MCF 10A (cell line): ENCODE measurements at regions not wholly inside any gene's neighbourhood (a gene's known extent, or its start where the extent isn't known, plus 50 kb on each side); places are given as distances from the start of the nearest gene placed in this dataset.

Experiments used
- BruUV-seq: library from RNA; stranded (reverse); fragments of 400-500 nt; replicated peaks from 2 replicates; lab custom pipeline; 2021; lab: Mats Ljungman, UMichigan
- CTCF ChIA-PET: fragments of 300-600 bp; sonication (Branson Sonifier 250); formaldehyde crosslinking; extraction: SDS; loops from one replicate; lab custom pipeline; 2021; ENCODE audit warnings: antibody characterized with exemption, inconsistent platforms; lab: Yijun Ruan, JAX
- POLR2A ChIA-PET: fragments of 300-600, 350-650 bp; sonication (Branson Sonifier 250); formaldehyde crosslinking; extraction: SDS; loops from one replicate; lab custom pipeline; 2020; ENCODE audit warnings: antibody characterized with exemption, inconsistent platforms; lab: Yijun Ruan, JAX
- DNase-seq: peaks from one replicate; pipeline ENCODE4 v3.0.0-alpha.2; 2018; ENCODE audit not compliant: unreplicated experiment
- H3K27ac Mint-ChIP-seq: one replicate; pipeline ENCODE4 v1.8.0; 2022; ENCODE audit warnings: mild to moderate bottlenecking, low read depth, mixed read lengths; ENCODE audit not compliant: unreplicated experiment
- H3K27me3 Mint-ChIP-seq: one replicate; pipeline ENCODE4 v1.8.0; 2022; ENCODE audit warnings: mixed read lengths; ENCODE audit not compliant: insufficient read depth, unreplicated experiment
- H3K36me3 Mint-ChIP-seq: one replicate; pipeline ENCODE4 v1.8.0; 2022; ENCODE audit warnings: mild to moderate bottlenecking, moderate library complexity, mixed read lengths; ENCODE audit not compliant: insufficient read depth, unreplicated experiment
- H3K4me1 Mint-ChIP-seq: one replicate; pipeline ENCODE4 v1.8.0; 2022; ENCODE audit warnings: mixed read lengths; ENCODE audit not compliant: insufficient read depth, unreplicated experiment
- H3K4me3 Mint-ChIP-seq: one replicate; pipeline ENCODE4 v1.8.0; 2022; ENCODE audit warnings: mild to moderate bottlenecking, moderate library complexity, mixed read lengths; ENCODE audit not compliant: unreplicated experiment
- H3K9me3 Mint-ChIP-seq: one replicate; pipeline ENCODE4 v1.8.0; 2022; ENCODE audit warnings: mixed read lengths; ENCODE audit not compliant: unreplicated experiment
- CTCF ChIP-seq: fragments of 200-600 bp; IDR thresholded peaks from one replicate; pipeline ENCODE4 v1.8.0; 2022; ENCODE audit warnings: antibody characterized with exemption, mild to moderate bottlenecking; ENCODE audit not compliant: unreplicated experiment
- intact Hi-C: fragments of 100-400 bp; cut with micrococcal nuclease; formaldehyde crosslinking; loops from 2 replicates; pipeline ENCODE4 v1.14.1; 2022

GRCh38 chr2:165013944-165014619, 58.8 kb upstream of the SLC38A11 start:
- Mint-ChIP-seq H3K9me3 (no peaks in the 10 kb centered on the region), H3K27me3 (peaks cover 19% of the 10 kb centered on the region), H3K27ac (no peak overlapping the region), H3K4me1 (peaks cover 5% of the 10 kb centered on the region), H3K36me3 (no peaks in the 10 kb centered on the region), H3K4me3 (no peak overlapping the region)
- CTCF ChIA-PET, result interaction anchor here (0.6 to 8.2 kb wide), 17 partner anchors 14 to 1339 kb away, joined by 3 to 132 read pairs (median 4); partner anchors contain the start of genes SCN2A and SCN3A
- POLR2A ChIA-PET, result interaction anchor here (0.6 to 0.7 kb wide), 2 partner anchors 40 to 523 kb away, joined by 3 to 5 read pairs; no protein-coding TSS in a partner anchor
- no TSS peak for BruUV-seq
- DNase-seq, result no peak
- no peak for TF ChIP-seq CTCF
- intact Hi-C loops, result no loop called here

GRCh38 chr2:165011199-165011598, 55.9 kb upstream of the SLC38A11 start:
- POLR2A ChIA-PET, result interaction anchor here (1.2 kb wide), 1 partner anchor 10 kb away, joined by 3 read pairs; no protein-coding TSS in a partner anchor
- H3K36me3 Mint-ChIP-seq, result no peaks in the 10 kb centered on the region
- H3K27ac Mint-ChIP-seq, result no peak overlapping the region
- DNase-seq, result no peak
- H3K9me3 Mint-ChIP-seq, result no peaks in the 10 kb centered on the region
- peaks cover 36% of the 10 kb centered on the region for H3K27me3 Mint-ChIP-seq
- peaks cover 5% of the 10 kb centered on the region for H3K4me1 Mint-ChIP-seq
- TF ChIP-seq CTCF, result no peak
- H3K4me3 Mint-ChIP-seq, result no peak overlapping the region
- intact Hi-C loops, result no loop called here
- CTCF ChIA-PET, result interaction anchor here (0.5 to 0.6 kb wide), 2 partner anchors 19 to 21 kb away, joined by 3 to 4 read pairs; no protein-coding TSS in a partner anchor
- BruUV-seq, result no TSS peak

GRCh38 chr2:165010556-165010955, 55.2 kb upstream of the SLC38A11 start:
- ChIA-PET POLR2A (interaction anchor here (1.2 kb wide), 1 partner anchor 11 kb away, joined by 3 read pairs; no protein-coding TSS in a partner anchor), CTCF (interaction anchor here (0.7 to 0.8 kb wide), 2 partner anchors 82 to 193 kb away, joined by 3 to 5 read pairs; partner anchors contain the start of gene SCN3A)
- DNase-seq, result no peak
- Mint-ChIP-seq H3K27ac (no peak overlapping the region), H3K4me3 (no peak overlapping the region), H3K36me3 (no peaks in the 10 kb centered on the region), H3K9me3 (no peaks in the 10 kb centered on the region), H3K27me3 (peaks cover 42% of the 10 kb centered on the region), H3K4me1 (peaks cover 5% of the 10 kb centered on the region)
- no TSS peak for BruUV-seq
- TF ChIP-seq CTCF, result no peak
- intact Hi-C loops, result no loop called here

GRCh38 chr2:165009466-165009865, 54.1 kb upstream of the SLC38A11 start:
- CTCF ChIA-PET, result interaction anchor here (1.1 kb wide), 1 partner anchor 17 kb away, joined by 3 read pairs; no protein-coding TSS in a partner anchor
- DNase-seq, result no peak
- intact Hi-C loops, result no loop called here
- no TSS peak for BruUV-seq
- Mint-ChIP-seq H3K27me3 (peaks cover 51% of the 10 kb centered on the region), H3K27ac (no peak overlapping the region), H3K4me1 (peaks cover 5% of the 10 kb centered on the region), H3K4me3 (no peak overlapping the region), H3K36me3 (no peaks in the 10 kb centered on the region), H3K9me3 (no peaks in the 10 kb centered on the region)
- POLR2A ChIA-PET, result no interaction called here
- TF ChIP-seq CTCF, result no peak
